ENCODE measurements at regions not wholly inside any gene's neighbourhood (a gene's known extent, or its start where the extent isn't known, plus 50 kb on each side); places are given as distances from the start of the nearest gene placed in this dataset.
"Not testable (repeated sequence)": the region's sequence is repeated elsewhere in the genome, so short reads cannot be mapped to it uniquely, and the experiment has no call there.

DNA sequence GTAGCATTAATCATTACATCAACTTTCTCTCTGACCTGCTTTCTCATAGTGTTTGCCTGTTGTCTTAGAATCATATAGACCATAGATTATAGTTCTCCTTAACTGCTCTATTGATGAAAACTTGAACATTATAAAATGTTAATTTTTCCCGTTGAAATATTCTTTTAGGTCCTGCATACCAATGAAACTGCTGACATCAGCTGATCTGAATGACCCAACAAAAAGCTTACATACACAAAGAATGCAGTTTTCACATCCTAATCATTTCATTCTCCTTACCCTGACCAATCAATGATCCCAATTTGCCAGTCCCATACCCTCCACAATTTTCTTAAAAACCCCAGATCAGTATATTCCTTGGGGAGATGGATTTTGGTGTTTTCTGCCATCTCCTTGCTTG, 302.9 kb upstream of the MBL2 start:
- DNase-seq (ENCODE audit: low spot score), result no peak

DNA sequence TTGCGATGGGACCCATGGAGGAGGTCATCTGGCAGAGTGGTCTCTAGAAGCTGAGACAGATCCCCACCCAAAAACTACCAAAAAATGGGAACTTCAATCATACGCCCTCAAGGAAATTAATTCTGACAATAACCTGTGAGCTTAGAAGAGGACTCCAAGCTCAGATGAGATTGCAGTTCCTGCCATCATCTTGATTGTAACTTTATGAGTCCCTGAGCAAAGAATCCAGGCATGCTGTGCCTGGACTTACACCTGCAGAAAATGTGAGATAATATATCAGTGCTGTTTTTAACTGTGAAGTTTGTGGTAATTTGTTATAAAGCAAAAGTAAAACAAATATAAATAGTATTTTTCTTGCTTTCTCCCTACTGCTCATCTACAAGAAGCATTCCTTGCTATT, 299.6 kb upstream of the MBL2 start:
- no peak for DNase-seq (ENCODE audit: low spot score)

DNA sequence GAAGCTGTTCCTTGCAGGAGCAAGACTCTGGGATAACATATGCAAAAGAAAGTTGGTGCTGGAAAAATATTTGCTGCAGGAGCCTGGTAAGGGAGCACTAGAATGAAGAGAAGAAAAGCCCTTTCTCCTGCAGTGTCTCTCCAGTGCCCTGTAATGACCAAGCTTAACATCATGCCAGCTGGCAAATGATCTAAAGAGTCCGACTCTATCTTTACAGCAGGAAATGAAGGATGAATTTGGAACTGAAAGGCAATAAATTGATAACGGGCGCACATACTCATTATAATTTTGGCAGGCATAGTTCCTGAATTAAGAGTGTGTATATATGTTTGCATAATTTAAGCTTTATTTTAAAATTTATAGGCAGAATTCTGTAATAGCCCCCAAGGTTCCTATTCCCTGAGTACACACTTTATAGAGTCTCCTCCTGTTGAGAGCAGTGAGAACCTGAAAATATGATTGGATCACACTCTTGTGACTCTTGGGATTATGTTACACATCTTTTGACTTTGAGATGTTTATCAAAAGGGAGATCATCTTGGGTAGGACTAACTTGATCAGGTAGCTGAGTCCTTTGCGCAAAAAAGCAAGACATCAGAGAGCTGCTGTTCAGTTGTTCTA, 299.0 kb upstream of the MBL2 start:
- no peak for DNase-seq (ENCODE audit: low spot score)

DNA sequence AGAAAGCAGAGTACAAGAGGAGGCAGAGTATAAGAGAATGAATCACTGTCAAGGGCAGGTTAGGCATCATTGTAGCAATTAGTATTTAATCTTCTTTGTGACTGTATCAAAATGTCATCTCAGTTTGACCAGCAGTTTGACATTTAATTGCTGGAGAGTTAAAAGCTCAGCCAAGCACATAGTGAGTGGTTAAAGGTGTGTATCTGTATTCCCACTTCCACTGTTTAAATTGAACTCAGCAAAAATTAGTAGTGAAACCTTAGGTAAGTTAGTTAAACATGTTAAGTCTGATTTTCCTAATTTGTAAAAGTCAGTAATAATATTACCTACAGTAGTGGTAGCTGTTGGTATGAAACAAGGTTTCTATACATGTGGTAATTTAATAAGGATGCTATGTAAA, 296.4 kb upstream of the MBL2 start:
- no peak for DNase-seq (ENCODE audit: low spot score)

DNA sequence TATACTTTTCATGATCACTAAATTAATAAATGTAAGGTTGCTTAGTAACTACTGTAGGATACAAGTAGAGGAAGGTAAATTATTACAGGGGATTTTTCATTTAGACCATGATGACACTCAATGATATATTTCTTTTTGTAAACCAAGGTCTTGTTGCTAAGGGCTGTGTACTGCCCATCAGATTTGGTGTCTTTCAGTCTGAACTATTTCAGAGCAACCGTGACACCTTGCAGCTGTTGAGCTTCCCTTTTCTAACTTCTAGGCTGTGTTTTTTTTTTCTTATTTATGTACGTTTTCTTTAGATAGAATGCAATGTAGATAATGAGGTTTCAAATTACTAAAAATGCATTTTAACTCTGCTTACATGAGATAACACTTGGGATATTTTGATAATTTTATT, 292.0 kb upstream of the MBL2 start:
- no peak for DNase-seq (ENCODE audit: low spot score)

DNA sequence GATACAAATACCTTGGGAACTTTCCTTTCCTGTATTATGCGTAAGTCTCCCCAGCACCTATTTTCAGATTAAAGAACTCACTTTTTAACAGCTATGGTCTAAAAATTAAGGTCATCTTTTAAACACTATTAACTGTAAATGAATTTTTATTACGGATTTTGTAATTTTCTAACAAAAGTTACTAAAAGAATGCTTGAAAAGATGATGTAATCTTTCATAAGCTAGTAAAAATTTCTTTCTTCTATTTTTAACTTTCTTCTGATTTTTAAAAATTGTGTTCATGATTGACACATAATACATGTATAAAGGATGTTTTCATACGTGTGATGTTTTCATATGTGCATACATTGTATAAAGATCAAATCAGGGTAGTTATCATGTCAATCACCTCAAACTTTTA, 291.2 kb upstream of the MBL2 start:
- DNase-seq (ENCODE audit: low spot score), result no peak

DNA sequence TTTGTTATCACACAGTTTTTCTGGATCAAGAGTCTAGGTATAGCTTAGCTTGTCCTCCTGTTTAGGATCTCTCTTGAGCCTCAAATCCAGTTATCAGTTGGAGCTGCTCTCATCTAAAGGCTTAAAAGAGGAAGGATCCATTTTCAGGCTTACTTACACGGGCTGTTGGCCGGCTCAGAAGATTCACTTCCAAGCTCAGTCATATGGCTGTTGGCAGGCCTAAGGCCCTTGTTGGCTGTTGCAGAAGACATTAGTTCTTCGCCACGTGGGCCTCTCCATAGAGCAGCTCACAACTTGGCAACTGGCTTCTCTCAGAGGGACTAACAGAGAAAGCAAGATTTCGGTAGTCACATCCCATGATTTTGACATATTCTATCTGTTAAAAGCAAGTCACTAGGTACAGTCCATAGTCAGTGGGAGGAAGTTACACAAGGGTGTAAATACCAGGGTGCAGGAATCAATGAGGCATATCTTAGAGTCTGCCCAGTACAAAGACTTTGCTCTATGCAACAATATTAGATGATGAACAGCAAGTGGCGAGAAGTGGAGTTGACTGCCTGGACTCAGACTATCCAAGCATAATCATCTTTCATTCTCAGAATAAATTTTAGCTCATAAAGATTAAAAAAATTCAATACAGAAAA, 280.1 kb upstream of the MBL2 start:
- no peak for DNase-seq (ENCODE audit: low spot score)

DNA sequence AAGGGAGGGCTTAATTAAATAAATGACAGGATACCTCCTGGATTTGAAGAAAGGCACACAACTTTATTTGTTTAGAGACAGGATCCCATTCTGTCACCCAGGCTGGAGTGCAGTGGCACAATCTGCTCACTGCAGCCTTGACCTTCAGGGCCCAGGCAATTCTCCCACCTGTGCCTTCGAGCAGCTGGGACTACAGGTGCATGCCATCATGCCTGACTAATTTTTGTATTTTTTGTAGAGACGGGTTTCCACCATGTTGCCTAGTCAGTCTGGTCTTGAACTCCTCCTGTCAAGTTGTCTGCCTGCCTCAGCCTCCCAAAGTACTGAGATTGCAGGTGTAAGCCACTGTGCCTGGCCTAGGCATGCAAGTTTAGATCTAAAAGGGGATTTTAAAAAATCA, 272.7 kb upstream of the MBL2 start:
- no peak for DNase-seq (ENCODE audit: low spot score)

DNA sequence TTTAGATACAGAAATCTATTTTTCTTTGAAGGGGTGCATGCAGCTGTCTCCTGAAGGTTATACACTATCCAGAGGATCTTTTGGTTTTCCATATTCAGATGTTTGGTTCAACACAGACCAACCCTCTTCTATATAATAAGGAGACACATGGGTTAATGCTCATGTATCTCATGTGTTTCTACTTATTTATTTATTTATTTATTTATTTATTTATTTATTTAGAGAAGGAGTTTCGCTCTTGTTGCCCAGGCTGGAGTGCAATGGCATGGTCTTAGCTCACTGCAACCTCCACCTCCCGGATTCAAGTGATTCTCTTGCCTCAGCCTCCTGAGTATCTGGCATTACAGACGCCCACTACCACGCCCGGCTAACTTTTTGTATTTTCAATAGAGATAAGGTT, 263.2 kb upstream of the MBL2 start:
- DNase-seq (ENCODE audit: low spot score), result not testable (repeated sequence)

DNA sequence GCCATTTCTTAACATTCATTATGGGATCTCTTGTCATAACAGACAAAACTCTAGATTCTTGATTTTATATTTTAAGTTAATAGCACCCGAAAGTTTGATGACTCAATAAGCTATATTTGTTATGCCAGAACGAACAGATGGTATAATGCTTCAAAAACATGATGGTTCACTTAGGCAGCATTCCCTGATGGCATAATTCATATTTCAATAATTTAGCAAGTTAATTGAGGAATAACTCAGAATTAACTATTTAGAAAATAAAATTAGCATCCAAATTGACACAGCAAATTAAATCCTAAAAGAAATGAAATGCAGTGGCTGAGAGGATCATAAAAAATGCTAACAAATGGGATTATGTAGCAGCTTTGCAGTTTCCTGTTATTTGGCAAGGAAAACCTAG, 260.8 kb upstream of the MBL2 start:
- DNase-seq (ENCODE audit: low spot score), result no peak

DNA sequence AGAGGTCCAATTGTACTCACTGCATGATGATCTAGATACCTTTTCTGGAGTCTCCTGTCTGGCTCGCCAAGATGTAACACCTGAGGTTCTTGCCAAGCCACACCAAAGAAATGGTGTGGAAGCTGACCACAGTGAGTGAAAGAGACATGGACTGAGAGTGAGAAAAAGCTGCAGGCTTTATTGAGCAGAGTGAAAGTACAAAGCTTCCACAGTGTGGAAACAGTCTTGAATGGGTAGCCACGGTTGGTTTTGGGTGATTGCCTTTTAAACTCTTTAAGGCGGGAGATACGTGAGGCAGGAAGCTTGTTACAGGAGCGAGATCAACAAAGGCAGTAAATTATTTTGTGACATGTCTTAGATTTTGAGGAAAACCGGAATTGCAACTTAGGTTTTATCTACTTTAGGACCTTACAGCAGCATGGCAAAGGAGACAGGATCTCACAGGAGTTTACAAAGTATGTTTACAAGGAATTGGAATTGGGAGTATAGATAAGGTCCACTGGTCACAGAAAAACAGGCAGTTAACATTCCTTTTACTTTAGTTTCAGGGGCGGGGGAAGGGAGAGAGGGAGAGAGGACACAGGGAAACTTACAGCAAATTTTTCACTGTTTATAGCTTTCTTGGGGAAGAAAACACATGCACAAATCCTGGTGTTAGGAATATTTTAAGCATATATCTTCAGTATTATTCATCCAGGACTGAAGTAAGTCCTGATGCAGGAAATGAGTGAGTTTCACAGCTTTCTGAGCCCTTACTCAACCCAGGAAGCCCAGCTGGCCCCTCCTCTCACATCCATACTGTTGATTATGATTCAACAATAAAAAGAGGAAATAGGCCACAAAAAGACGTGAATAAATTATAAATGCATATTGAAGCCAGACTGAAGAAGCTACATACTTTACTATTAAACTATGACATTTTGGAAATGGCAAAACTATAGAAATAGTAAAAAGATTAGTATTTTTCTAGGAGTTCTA, 257.6 kb upstream of the MBL2 start:
- not testable (repeated sequence) for DNase-seq (ENCODE audit: low spot score)

DNA sequence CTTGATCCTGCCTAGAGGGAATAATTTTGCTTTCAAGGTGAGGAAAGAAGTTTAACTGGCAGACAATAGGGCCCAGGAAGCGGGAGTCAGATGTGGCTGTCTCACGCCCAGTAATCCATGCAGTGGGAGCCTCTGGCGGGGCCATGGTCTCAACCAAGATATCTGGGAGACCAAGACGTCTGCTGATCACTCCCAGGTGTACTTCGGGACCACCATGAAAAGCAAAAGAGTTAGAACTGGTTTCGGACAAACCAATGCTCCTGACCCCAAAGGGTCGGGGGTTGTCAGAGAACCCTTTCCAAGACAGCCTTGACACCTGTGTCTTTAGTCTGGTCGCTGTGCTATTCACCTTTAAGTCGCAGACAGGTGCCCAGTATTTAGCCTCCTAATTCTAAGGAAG, 256.9 kb upstream of the MBL2 start:
- no peak for DNase-seq (ENCODE audit: low spot score)

DNA sequence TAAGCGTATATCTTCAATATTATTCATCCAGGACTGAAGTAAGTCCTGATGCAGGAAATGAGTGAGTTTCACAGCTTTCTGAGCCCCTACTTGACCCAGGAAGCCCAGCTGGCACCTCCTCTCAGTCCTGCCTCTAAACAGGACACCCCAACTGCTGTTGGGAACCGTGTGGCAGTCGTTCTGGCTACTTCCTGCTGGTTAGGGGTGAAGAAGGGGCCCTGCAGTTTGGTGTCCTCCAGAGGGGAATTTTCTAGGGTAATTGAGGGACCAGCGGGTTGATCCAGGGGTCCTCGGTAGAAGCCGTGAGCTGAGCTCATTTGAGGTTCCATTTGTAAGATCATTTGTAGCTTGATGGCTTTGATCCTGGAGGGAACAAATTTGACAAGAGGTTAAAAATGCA, 253.2 kb upstream of the MBL2 start:
- not testable (repeated sequence) for DNase-seq (ENCODE audit: low spot score)

DNA sequence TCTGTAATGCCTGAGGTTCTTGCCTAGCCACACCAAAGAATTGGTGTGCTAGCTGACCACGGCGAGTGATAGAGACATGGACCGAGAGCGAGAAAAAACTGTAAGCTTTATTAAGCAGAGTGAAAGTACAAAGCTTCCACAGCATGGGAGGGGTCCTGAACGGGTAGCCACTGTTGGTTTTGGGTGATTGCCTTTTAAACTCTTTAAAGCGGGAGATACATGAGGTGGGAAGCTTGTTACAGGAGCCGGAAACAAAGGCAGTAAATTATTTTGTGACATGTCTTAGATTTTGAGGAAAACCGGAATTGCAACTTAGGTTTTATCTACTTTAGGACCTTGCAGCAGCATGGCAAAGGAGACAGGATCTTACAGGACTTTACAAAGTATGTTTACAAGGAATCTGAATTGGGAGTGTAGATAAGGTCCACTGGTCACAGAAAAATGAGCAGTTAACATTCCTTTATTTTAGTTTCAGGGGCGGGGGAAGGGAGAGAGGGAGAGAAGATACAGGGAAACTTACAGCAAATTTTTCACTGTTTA, 252.7 kb upstream of the MBL2 start:
- DNase-seq (ENCODE audit: low spot score), result no peak

DNA sequence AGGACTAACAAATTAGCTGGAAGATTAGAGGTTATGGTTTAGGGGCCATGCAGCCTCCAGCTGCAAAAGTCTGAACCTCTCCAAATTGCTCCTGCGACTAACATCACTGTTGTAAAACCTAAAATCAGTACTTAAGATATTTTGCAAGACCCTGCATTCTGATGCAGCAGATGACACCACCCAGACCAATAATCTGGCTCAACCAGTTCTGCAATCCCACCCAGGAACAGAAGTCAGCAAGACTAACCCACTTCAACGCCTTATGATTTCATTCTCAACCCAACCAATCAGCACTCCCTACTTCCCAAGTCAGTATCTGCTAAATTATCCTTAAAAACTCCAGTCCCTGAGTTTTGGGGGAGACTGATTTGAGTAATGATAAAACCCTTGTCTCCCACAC, 250.8 kb upstream of the MBL2 start:
- no peak for DNase-seq (ENCODE audit: low spot score)

DNA sequence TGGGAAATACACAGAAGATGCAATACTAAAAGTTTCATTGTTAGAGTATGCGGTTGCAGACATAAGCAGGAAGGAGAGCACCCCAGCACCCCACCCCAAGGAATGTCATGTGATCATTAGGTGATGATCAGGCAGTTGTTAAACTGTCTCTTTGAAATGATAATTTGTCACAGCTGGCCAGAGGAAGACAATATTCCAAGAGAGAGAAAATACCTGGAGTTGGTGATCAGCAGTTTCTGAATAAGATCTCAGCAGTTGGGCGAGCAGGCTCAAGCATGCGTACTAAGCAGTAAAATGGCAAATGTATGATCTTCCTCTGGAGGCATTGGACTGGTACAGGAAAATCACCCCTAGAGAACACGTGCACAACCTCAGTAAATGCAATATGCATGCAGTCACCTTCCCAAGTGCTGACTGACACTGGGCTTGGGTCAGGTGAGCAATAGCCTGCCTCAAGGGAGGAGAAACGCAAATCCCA, 250.1 kb upstream of the MBL2 start:
- no peak for DNase-seq (ENCODE audit: low spot score)

DNA sequence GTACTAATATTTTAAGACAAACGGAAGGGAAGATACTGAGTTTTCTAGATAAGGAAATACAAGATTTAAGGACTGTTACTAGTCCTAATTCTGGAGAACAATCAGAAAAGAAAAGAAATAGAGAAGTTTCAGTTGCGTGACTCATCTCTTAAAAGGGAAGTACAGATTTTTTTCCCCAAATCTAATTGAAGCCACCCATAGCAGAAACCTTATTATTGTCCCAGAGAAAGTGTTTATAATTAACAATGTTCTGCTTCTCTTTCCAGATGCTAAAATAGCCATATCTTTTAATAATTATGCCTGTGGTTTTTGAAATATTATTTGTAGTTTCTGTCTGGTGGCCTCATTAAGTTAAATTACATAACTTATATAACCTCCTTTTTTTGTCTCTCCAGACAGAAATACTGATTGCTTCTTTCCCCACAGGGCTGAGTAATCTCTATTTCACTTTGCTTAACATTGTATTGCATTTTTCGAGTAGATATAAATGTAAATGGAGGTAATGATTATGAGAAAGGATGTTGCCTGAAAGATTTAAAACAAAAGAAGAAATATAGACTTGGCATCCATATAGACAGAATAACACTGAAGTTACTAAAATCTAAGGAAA, 240.7 kb upstream of the MBL2 start:
- DNase-seq (ENCODE audit: low spot score), result no peak

DNA sequence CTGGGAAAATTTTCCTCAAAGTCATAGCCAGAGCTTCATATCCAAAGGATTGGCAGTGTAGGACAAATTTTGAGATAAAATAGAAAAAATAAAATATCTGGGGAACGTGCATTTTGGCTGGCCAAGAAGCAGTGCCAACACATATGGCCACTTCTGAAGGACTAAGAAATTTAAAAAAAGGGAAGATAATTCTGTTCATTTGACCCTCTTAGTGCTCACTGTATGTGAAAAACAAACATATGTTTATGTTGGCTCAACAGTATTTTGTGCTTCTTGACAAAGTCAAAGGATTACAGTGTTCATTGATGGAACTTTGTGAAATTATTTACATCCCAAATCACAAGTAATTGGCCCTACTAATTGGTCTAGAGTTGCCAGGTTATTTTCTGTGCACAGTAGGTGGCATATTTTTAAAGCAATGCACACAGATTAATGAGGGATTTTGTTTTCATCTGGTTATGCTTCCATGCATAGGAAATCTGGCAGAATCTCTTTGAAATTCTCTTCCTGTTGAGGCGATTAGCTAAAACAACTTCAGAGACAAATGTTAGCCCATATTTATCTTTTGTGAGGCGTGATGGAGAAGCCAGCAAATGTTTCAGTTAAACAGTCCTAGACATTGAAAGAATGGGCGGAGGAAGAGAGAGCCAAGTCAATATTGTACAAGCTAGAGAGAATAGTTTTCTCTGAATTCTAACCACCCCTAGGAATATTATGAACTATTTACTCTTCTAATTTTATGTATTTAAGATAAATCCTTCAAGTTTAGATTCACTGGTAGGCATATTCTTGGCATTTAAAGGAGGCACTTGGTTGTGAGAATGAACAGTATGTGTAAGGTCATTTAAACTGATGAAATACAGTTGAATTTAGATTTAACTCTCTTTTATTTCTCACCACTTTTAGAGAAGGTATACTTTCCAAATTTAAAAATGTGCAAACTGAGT, 237.7 kb upstream of the MBL2 start:
- no peak for DNase-seq (ENCODE audit: low spot score)

DNA sequence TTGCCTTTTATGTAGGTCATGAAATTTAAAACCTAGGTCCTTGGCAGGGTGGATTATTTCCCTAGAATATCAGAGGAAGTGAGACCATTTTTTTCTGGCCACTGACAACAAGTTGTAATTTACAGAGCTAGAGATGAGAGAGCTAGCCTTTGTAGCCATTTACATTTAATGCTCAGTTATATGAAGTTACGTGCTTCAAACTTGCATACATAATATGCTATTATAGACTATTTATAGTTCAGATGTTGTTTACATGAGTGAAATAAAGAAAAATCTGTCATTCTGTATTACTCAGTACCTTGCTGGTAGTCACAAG, 234.9 kb upstream of the MBL2 start:
- DNase-seq (ENCODE audit: low spot score), result no peak

DNA sequence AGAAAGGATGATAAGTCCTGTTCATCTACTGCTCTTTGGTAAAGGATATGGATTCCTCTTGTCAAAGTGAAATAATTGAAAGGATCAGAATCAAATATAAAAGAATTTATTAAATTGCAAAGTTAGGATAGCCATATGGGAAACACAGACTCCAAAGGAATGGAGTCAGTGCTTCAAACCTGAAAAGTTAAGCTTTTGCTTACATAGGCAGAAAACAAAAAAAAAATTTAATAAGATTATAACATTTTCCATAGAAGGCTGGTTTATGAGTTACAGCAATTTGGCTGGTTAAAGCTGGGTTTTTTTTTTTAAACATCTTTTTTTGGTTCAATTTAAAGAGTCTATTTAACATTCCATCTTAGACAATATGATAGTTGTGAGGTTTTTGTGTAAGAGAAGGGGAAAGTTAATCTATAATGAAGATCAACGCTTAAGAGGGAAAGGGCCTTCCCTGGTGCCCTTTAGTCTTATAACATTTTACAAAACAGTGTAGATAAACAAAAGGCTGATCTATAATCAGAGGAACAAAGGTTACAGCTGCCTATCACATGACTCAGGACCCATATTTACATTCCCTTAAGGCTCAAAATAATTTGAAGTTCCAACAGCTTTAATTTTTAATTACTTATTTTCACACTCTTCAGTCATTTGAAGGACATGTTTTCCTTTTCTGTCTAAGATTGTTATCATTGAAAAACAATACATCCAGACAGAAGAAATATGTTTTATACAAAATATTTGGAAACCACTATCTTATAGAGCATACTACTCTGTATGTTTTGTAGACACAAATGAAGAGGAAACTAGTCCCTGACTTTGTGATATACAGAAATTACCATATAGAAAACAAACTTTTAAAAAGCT, 234.3 kb upstream of the MBL2 start:
- no peak for DNase-seq (ENCODE audit: low spot score)

Data from D341Med (cell line).